C4-2B (cell line): ENCODE measurements at regions not wholly inside any gene's neighbourhood (a gene's known extent, or its start where the extent isn't known, plus 50 kb on each side); places are given as distances from the start of the nearest gene placed in this dataset.
A peak's percentile ranks its signal among the peaks of the same experiment; 100 is the strongest.

Experiments used
- CTCF ChIP-seq: fragments of 450-650 bp; conservative IDR thresholded peaks from 2 replicates; pipeline ENCODE4 v1.5.1; 2017; ENCODE audit warnings: mild to moderate bottlenecking
- ZFX ChIP-seq: fragments of 450-650 bp; IDR thresholded peaks from 2 replicates; pipeline ENCODE4 v1.6.1; 2017

- TF ChIP-seq CTCF (peak; percentile 12; the same call in 1 of the 2 replicates), ZFX (no peak)
These were observed 150.6 kb downstream of the RPS12 start for GRCh38 chr6:132964868-132965382.
